A673 (cell line): ENCODE measurements at regions not wholly inside any gene's neighbourhood (a gene's known extent, or its start where the extent isn't known, plus 50 kb on each side); places are given as distances from the start of the nearest gene placed in this dataset.

Experiments used
- BruUV-seq: library from RNA; stranded (reverse); fragments of 400-500 nt; replicated peaks from 2 replicates; lab custom pipeline; 2021; lab: Mats Ljungman, UMichigan
- CTCF ChIA-PET: fragments of 300-600 bp; sonication (Branson Sonifier 250); formaldehyde crosslinking; loops from one replicate; lab custom pipeline; 2022; ENCODE audit warnings: antibody characterized with exemption; lab: Charles Lee
- POLR2A ChIA-PET: fragments of 300-600 bp; sonication (Branson Sonifier 250); formaldehyde crosslinking; loops from one replicate; lab custom pipeline; 2022; ENCODE audit warnings: antibody characterized with exemption; ENCODE audit not compliant: low non-redundant PET; lab: Charles Lee
- DNase-seq: peaks from one replicate; pipeline ENCODE4 v3.0.0-alpha.2; 2015; ENCODE audit warnings: low spot score
- H3K27ac ChIP-seq: fragments of 200-600 bp; sonication (generic); 2 replicates; pipeline ENCODE4 v1.5.1; 2016; ENCODE audit warnings: mixed run types, low read depth, mild to moderate bottlenecking, mixed read lengths, antibody characterized with exemption, low read length; ENCODE audit not compliant: poor library complexity, severe bottlenecking
- H3K27me3 ChIP-seq: fragments of 200-600 bp; sonication (generic); replicated peaks from 2 replicates; pipeline ENCODE4 v1.6.1; 2017; ENCODE audit warnings: mixed run types, low read depth, mild to moderate bottlenecking, mixed read lengths, antibody characterized with exemption, low read length; ENCODE audit not compliant: insufficient read depth, poor library complexity
- H3K36me3 ChIP-seq: fragments of 200-600 bp; sonication (generic); 2 replicates; pipeline ENCODE4 v1.6.1; 2016; ENCODE audit warnings: mixed run types, mild to moderate bottlenecking, mixed read lengths, antibody characterized with exemption, low read length; ENCODE audit not compliant: insufficient read depth, poor library complexity, severe bottlenecking
- H3K4me1 ChIP-seq: fragments of 200-600 bp; sonication (generic); 2 replicates; pipeline ENCODE4 v1.6.1; 2017; ENCODE audit warnings: mixed run types, mild to moderate bottlenecking, mixed read lengths, antibody characterized with exemption, low read length; ENCODE audit not compliant: insufficient read depth, poor library complexity, severe bottlenecking
- H3K4me3 ChIP-seq: fragments of 200-600 bp; sonication (generic); 2 replicates; pipeline ENCODE4 v1.5.1; 2016; ENCODE audit warnings: low read depth, mixed run types, mild to moderate bottlenecking, mixed read lengths, low read length; ENCODE audit not compliant: poor library complexity, severe bottlenecking
- H3K9me3 ChIP-seq: fragments of 200-600 bp; sonication (generic); 2 replicates; pipeline ENCODE4 v1.6.1; 2016; ENCODE audit warnings: mixed run types, low read depth, mild to moderate bottlenecking, mixed read lengths, antibody characterized with exemption, low read length; ENCODE audit not compliant: poor library complexity, severe bottlenecking
- EZH2 ChIP-seq: fragments of 200-600 bp; sonication (generic); IDR thresholded peaks from 2 replicates; pipeline ENCODE4 v1.6.1; 2017; ENCODE audit warnings: borderline replicate concordance, low read depth, mild to moderate bottlenecking, mixed read lengths, antibody characterized with exemption, low read length; ENCODE audit not compliant: poor library complexity, severe bottlenecking
- intact Hi-C: fragments of 100-400 bp; cut with micrococcal nuclease; formaldehyde crosslinking; loops from one replicate; pipeline ENCODE4 v1.10.0; 2022; ENCODE audit not compliant: unreplicated experiment
- TF ChIP-seq, protein P1 (sequence below): fragments of 300-800, 200-600 bp; sonication (generic); conservative IDR thresholded peaks from 2 replicates; pipeline ENCODE4 v1.5.1; 2017; ENCODE audit warnings: low read depth, mild to moderate bottlenecking, antibody characterized with exemption, low read length, moderate library complexity, mixed read lengths

- Histone ChIP-seq H3K36me3 (no peaks in the 10 kb centered on the region), H3K4me1 (peaks cover 3% of the 10 kb centered on the region), H3K27me3 (no peaks in the 10 kb centered on the region), H3K4me3 (no peak overlapping the region), H3K27ac (no peak overlapping the region), H3K9me3 (no peaks in the 10 kb centered on the region)
- ChIA-PET CTCF (no interaction called here), POLR2A (no interaction called here)
- BruUV-seq, result no TSS peak
- intact Hi-C loops, result no loop called here
- TF ChIP-seq, protein P1, sequence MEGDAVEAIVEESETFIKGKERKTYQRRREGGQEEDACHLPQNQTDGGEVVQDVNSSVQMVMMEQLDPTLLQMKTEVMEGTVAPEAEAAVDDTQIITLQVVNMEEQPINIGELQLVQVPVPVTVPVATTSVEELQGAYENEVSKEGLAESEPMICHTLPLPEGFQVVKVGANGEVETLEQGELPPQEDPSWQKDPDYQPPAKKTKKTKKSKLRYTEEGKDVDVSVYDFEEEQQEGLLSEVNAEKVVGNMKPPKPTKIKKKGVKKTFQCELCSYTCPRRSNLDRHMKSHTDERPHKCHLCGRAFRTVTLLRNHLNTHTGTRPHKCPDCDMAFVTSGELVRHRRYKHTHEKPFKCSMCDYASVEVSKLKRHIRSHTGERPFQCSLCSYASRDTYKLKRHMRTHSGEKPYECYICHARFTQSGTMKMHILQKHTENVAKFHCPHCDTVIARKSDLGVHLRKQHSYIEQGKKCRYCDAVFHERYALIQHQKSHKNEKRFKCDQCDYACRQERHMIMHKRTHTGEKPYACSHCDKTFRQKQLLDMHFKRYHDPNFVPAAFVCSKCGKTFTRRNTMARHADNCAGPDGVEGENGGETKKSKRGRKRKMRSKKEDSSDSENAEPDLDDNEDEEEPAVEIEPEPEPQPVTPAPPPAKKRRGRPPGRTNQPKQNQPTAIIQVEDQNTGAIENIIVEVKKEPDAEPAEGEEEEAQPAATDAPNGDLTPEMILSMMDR, result no peak
- no peak for TF ChIP-seq EZH2
- DNase-seq, result no peak
Measured at GRCh38 chr2:183671233-183671632, 547.0 kb downstream of the NUP35 start.

- no peak for DNase-seq
- H3K4me1 ChIP-seq, result no peaks in the 10 kb centered on the region
- no peak overlapping the region for H3K27ac ChIP-seq
- POLR2A ChIA-PET, result no interaction called here
- H3K27me3 ChIP-seq, result no peaks in the 10 kb centered on the region
- intact Hi-C loops, result no loop called here
- H3K9me3 ChIP-seq, result no peaks in the 10 kb centered on the region
- no peak overlapping the region for H3K4me3 ChIP-seq
- CTCF ChIA-PET, result no interaction called here
- TF ChIP-seq EZH2, result no peak
- TF ChIP-seq, protein P1, result no peak
- H3K36me3 ChIP-seq, result no peaks in the 10 kb centered on the region
- no TSS peak for BruUV-seq
Measured at GRCh38 chr2:183678908-183679307, 554.7 kb downstream of the NUP35 start.

GRCh38 chr2:183680573-183680972 is 556.3 kb downstream of the NUP35 start:
- ChIA-PET CTCF (no interaction called here), POLR2A (interaction anchor here (0.6 kb wide), 1 partner anchor 443 kb away, joined by 5 read pairs; no protein-coding TSS in a partner anchor)
- Histone ChIP-seq H3K36me3 (no peaks in the 10 kb centered on the region), H3K27ac (no peak overlapping the region), H3K4me3 (no peak overlapping the region), H3K27me3 (no peaks in the 10 kb centered on the region), H3K4me1 (no peaks in the 10 kb centered on the region), H3K9me3 (no peaks in the 10 kb centered on the region)
- no peak for TF ChIP-seq EZH2
- TF ChIP-seq, protein P1, result no peak
- no peak for DNase-seq
- intact Hi-C loops, result no loop called here
- no TSS peak for BruUV-seq
